Sigmoid colon (tissue), 3 donors: ENCODE measurements at regions not wholly inside any gene's neighbourhood (a gene's known extent, or its start where the extent isn't known, plus 50 kb on each side); places are given as distances from the start of the nearest gene placed in this dataset.

ENCODE experiments used
- CTCF ChIP-seq, 4 experiments: fragments of 450-650 bp in 3 of 4; fragments of 200-600 bp in 1 of 4; IDR thresholded peaks; one replicate each; pipeline ENCODE4 v1.5.1; 2016 to 2019; ENCODE audit warnings: antibody characterized with exemption in 4 of 4, mild to moderate bottlenecking in 3 of 4, moderate library complexity in 2 of 4
- POLR2A ChIP-seq, 2 donors: fragments of 450-650 bp; IDR thresholded peaks; one replicate each; pipeline ENCODE4 v1.6.1; 2016; ENCODE audit warnings: antibody characterized with exemption in 2 of 2, mild to moderate bottlenecking in 2 of 2, moderate library complexity in 2 of 2

DNA sequence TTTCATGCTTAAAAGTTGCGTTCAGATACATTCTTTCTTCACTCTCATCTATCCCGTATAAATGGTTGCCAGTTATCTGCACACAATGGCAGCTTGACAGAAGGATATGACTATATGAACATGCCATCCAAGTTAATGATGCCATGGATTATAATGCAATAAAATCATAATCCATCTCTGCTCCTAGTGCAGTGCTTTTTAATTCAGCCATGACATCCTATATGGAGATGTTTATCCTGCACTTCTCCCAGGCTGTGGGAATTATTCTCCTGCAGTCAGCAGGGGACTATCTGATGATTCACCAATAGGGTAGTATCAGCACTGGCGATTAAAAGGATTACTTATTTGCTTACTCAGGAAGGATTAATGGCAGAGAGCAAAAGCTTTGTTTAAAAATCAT is 273.8 kb downstream of the SAMD5 start:
- TF ChIP-seq CTCF (IDR thresholded peaks at IDR 0.05): no peak
- no peak for TF ChIP-seq POLR2A (IDR thresholded peaks at IDR 0.05)
